GM19467 (cell line): ENCODE measurements at regions not wholly inside any gene's neighbourhood (a gene's known extent, or its start where the extent isn't known, plus 50 kb on each side); places are given as distances from the start of the nearest gene placed in this dataset.
"Not testable (repeated sequence)": the region's sequence is repeated elsewhere in the genome, so short reads cannot be mapped to it uniquely, and the experiment has no call there.

Experiments
- ATAC-seq: cut with Tn5 transposase; IDR thresholded peaks from one replicate; pipeline ENCODE4 v1.9.1; 2021; ENCODE audit warnings: mild to moderate bottlenecking, moderate library complexity; ENCODE audit not compliant: unreplicated experiment

DNA sequence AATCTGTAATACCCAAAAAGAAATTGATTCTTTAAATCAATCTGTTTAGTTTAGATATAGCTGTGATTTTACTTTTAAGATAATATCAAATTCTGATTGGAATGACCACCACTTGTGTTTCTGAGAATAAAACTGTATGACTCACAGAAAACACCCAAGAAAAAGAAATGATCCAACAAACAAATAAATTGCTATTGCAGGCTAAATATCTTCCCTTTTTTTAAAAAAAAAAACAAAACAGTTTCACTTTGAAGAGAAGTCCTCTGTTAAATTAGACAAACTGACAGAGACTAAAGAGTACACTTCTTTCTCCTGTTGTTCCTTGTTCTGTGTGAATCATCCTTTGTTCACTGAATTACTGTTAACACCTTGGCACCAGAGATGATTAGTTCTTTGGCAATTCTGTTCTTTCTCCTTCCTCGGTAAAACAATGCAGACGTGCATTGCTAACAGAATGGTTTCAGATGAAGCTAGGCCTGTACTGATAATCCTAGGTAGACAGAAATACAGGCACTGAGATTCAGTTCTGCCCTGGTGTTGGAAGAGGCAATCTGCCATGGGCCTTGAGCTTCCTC lies 895.2 kb upstream of the CITED2 start:
- ATAC-seq: no peak

DNA sequence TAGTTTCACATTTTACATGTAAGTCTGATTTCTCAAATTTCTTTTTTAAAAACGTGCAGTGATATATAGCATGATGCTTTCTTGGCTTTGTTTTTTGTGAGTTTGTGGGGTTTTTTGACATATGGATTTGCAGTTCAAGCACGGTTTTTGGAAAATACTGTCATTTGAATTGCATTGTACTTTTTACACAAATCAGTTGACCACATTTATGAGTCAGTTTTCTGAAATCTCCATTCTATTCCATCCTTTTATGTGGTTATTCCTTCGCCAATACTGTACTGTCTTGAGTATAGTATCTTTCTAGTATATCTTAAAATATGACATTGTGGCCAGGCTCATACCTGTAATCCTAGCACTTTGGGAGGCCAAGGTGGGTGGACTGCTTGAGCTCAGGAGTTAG lies 890.0 kb upstream of the CITED2 start:
- ATAC-seq: no peak

DNA sequence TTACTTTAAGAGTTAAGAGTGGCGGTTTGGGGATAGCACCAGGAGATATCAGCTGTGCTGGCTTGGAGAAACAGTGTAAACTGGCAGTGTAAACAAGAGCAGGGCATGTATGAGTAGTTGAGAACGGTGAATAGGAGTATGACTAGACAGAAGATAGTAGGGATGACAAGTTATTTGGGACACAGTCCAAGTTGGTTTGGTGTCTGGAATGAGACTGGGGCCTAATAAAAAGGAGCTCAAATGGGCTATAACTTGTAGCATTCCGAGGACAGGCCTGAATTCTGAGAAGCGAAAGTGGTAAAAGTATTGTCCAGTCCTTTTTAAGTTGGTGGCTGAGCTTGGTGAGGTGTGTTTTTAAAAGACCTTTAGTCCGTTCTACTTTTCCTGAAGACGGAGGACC lies 883.9 kb upstream of the CITED2 start:
- not testable (repeated sequence) for ATAC-seq

DNA sequence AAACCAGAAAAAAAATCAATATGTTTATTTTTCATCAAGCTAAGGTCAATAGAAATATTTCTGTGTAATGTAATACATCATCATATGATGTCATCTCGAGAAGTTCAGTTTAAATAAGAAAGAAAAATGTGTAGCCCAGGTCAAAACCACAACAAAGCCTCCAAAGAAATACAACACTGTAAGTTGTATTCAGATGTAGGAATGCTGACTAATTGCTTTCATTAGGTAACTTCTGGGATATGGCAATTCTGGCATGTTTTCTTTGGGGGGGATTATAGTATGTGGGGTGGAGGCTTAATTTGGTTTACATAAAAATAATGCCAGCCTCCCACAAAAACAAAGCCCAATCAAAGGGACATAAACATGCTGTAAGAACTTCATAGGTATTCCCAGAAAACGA lies 881.8 kb upstream of the CITED2 start:
- ATAC-seq: no peak

DNA sequence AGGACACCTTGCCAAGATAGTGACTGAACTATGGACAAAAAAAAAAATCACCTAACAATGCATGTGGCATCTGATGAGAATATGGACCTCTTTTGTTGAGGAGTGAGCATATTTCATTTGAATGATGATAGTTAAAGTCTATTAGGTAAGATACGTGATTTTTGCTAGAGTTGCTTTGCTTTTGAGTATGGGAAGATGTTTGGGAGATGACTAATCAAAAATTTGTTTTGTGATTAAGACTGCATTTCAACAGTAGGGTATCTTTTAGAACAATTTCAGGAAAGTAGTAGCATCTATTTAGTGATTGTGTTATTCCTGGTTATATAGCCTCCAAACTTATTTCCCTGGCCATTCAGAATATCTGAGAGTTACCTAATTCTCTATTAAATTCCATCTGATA lies 878.6 kb upstream of the CITED2 start:
- no peak for ATAC-seq

DNA sequence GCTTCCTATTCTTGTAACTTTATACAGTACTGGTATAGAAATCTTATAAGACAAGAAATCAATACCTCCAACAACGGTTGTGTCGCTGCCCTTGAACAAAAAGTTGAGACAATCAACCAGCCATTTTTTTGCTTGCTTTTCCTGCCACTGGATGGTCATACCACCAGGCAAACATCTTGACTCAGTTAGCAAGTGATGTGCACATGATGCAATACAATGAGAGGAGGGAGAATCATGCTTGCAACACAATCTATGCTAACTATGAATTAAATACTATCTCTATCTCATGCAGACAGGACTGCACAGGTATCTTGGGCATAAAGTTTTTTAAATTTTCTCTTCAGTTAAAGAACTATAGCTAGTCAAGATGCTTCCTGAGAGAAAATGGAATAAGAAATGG lies 877.7 kb upstream of the CITED2 start:
- no peak for ATAC-seq

DNA sequence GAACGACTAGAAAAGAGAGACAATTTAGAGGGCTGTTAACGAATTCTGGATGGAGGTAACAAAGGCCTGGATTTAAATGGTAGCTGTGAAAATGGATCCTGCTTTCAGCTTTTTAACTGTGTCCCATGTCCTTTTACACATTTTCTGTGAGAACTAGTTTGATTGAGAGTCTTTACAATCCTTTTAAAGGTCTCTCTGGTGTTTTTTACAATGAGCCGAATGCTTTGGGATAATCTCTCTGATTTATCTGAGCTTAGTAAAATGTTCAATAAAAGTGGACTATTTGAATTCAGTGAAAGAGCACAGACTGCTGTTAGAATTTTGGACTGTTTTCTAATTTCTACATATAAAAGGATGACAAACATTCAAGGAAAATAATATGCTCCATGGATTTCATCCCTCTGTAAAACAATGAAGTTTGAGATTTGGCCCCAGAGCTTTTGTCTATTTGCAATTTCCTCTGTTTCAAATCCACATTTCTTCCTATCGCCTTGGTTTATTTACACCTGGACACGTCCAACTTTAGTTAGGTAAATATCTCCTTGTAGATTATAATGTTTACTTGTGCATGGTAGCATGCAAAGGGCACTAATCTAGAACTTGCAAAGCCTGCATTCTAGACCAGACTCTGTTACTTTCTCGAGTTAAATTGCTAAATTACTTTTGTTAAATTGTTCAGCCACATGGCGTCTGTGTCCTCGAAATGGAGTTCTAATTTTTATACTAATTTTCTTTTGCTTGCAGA lies 871.0 kb upstream of the CITED2 start:
- no peak for ATAC-seq

DNA sequence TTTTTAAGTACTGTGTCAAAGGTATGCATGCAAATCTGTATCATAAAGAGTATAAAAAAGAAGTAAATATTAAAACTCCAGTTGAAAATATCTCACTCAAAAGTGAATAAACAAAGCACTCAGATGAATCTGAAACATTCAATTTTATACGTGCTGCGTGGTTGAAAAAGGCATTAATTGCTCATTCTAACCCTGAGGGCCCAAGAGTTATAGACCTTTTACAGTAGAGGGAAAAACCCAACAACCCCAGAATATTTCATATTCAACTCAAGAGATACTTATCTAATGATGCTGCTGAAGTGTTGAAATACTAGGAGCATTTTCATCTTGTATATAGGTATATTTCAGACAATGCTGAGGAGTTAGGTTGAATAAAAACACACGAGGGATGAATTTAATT lies 862.8 kb upstream of the CITED2 start:
- no peak for ATAC-seq

DNA sequence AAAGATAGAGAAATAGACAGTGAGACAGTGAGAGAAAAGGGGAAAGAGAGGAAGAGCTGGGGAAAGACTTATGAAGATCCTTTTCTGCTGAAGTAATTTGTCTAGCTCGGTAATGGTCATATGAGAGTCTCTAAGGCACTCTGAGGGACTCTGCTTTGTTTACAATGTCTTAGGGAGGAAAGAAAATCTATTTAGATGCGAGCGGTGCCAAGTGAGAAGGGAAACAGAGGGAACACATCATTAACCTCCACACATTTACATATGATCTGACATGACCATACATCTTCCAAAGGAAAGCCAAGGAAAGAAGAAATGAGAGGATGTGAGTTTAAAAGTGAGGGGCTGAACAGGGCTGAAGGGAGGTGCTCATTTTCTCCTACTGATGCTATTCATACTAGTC lies 862.3 kb upstream of the CITED2 start:
- no peak for ATAC-seq

DNA sequence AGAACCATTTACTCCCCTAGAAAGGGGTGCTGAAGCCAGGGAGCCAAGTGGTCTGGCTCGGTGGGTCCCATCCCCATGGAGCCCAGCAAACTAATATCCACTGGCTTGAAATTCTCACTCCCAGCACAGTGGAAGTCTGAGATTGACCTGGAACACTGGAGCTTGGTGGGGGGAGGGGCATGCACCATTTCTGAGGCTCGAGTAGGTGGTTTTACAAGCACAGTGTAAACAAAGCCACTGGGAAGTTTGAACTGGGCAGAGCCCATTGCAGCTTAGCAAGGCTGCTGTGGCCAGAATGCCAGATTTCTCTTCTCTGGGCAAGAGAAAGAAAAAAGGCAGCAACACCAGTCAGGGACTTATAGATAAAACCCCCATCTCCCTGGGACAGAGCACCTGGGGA lies 855.8 kb upstream of the CITED2 start:
- ATAC-seq: no peak

DNA sequence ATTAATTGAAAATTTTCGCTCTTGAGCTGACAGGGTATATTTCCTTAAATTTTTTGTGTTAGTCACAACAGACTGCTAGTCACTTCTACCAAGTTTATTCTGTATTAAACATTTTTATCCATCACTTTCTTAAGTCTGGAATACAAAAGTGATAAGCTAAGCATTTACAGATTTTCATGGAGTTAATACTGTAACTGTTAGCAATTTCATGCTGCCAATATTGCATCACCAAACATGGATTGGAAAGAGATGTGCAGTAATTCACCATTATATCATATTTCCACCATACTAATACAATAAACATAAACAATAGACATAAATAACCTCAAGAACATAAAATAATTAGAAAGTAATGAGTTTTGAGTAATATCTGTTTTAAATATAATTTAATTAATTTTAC lies 854.0 kb upstream of the CITED2 start:
- no peak for ATAC-seq

DNA sequence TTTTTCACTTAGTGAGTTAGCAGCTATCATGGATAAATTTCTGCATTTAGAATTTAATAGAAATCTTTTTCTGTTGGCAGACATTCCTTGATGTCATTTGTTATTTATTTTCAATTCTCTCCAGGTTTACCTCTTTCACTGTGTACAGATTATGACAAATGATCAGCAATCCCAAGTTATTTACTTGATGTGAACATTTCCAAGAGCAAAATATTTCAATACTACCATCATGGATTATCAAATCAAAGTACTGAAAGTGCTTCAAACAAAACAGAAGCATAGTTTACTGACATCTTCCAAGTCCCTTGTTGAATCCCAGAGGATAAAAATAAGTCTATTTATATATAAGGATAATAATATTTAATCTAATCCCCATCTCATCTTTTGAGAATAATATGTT lies 852.2 kb upstream of the CITED2 start:
- ATAC-seq: no peak

DNA sequence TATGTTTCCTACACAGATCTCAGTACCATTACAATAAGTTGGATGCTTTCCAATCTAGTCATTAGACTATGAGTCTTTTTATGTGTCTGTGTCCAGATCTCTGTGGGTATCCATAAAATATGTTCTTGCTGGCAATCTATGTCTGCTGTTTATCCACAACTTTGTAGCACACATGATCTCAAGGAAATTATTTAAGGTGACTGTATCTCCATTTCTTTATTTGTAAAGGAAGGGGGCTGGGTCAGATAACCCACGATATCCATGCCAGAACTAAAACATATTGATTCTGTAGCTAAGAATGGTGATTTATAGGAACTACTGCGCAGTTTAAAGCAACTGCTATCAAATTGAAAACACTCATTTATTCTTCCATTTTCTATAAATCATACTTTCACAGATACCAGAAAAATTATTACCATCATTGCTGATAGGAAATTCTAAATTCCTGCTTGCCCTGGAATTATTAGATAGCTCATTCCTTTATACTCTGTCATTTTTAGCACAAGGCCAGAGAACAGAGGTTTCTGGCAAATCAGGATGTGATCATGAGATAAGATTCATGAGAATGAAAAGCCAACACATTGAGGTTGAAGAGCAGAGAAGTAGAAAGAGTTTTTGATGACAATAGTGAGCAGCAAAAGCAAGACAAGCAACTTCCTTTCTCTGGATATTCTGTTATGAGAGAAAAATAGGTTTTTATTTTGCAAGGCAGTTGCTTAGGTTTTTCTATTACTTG lies 851.4 kb upstream of the CITED2 start:
- no peak for ATAC-seq

DNA sequence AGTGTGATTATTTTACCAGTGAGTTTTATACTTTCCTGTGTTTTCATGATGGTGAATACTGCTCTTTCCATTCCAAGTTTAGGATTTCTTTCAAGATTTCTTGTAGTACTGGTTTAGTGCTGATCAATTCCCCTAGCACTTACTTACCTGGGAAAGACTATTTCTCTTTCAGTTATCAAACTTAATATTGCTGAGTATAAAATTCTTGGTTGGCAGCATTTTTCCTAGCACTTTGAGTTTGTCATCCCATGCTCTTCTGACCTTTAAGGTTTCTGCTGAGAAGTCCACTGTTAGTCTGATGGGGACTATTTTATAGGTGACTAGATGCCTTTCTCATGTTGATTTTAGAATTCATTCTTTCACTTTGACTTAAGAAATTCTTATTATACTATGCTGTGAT lies 842.8 kb upstream of the CITED2 start:
- no peak for ATAC-seq

DNA sequence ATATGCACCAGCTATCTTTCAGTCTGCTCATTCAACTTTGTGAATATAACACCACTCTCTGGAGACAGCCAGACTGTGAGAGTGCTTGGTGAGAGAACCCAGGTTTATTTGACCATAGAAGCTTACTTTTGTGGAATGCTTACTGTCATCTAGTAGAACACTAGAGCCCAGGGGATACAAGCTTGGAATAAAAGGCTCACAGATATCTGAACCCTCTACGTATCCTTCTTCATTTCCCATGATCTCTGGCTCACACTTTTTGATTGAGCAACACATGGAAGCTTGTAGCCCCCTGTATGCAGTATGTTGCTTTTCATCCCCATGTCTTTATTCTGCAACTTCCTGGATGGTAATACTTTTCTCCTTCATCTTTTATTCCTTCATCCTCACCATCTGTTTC lies 835.3 kb upstream of the CITED2 start:
- no peak for ATAC-seq

DNA sequence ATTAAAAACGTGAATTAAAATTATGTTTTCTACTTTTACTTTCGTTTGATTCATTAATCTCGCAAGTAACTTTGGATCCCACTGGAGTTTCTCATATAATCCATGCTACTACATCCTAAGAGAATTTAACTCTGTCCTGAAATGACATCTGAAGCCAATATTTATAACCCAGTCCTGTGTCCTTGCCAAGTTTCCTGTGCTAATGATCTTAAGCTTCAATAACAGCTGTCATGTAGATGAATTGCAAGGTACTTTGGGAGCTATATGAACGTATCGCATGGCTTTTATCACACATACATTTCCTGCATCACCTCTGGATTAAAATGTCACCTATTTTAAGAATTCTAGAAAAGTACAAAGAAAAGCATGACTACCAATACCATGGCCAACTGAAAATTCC lies 833.8 kb upstream of the CITED2 start:
- no peak for ATAC-seq

DNA sequence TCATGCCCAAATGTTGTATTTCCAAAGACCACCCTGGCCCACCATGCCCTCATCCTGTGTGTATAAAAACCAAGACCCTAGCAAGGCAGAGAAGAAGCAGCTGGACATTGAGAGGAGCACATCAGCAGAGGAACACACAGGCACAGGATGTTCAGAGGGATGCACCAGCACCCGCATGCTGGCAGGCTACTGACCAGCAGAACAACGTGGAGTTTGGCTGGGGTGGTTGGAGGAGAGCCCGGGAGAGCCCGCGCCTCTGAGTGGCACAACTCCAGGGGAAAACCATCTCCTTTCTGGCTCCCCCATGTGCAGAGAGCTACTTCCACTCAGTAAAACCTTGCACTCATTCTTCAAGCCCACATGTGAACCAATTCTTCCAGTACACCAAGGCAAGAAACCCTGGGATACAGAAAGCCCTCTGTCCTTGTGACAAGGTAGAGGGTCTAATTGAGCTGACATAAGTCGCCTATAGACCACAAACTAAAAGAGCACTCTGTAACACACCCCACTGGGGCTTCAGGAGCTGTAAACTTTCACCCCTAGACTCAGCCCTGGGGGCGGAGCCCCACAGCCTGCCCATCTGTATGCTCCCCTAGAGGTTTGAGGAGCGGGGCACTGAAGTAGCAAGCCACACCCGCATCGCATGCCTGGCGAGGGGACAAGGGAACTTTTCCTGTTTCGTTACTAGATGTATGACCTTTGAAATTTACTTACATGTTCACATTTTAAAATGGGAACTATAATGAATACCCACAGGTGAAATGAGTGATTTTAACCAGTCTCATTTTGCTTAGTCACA lies 831.5 kb upstream of the CITED2 start:
- no peak for ATAC-seq

DNA sequence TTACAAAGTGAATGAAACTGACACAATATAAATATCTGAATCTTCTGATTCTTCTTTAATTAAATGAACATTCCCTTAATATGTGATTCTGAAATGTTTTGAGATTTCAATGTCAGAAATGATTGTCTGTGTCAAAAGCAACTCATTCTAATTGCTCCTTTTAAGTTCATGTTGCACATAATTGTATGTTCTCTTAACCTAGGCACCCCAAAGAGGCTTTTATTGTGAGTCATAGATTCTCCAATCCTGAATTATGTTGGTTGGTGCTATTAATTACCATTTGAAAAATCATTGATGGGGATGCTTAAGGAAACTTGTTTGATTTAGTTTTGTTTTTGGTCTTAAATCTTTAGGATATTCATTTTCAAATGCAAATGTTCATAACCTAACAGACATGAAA lies 829.7 kb upstream of the CITED2 start:
- no peak for ATAC-seq

DNA sequence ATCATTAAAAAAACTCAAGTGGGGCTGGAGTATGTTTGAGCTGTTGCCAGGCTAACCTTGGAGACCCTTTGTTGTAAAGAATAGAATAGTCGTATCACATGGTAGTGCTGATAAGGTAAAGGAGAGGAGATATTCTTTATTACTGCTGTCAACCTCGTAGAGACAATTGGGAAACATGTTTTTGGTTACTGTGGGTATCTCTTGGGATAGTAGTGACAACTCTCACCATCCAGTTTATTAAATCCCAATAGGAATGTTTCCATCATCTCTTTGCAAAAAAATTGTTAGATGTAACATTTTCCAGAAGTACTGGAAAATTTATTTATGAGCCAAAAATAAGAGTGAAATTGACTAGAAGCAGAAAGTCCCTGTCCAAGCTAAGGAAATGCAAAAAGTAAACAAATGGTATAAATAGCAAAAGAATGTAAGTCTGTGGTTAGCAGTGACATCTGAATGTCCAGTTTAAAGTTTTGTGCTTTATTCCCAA lies 829.3 kb upstream of the CITED2 start:
- no peak for ATAC-seq

DNA sequence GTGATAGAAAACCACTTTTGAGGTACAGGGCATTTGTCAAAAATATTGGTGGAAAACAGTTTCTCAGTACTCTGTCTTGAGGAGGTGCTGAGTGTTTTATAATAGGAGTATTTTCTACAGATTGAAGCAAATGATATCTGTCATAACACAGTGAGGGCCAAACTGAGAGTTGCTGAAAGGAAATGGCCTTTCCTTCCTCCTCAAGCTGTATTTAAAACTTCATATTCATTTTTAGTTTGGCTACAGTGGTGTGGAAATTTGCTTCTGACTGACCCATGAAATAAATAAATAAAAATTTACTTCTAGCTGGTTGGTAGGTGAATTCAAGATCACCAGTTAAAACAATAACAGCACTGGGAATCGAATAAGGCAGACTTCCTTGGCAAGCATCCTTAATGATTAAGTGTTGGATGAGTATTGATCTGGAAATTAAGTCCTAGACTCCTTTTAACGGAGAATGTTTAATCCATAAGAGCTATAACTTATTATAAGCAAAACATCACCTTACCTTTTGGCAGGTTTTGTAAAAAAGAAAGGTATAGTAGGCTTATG lies 828.6 kb upstream of the CITED2 start:
- no peak for ATAC-seq
